Right atrium auricular region (tissue), 2 donors: ENCODE measurements at regions not wholly inside any gene's neighbourhood (a gene's known extent, or its start where the extent isn't known, plus 50 kb on each side); places are given as distances from the start of the nearest gene placed in this dataset.

Experiments
- DNase-seq: peaks from one replicate; pipeline ENCODE4 v3.0.0-alpha.2; 2019; ENCODE audit warnings: low spot score
- H3K27ac ChIP-seq, 2 donors: fragments of 200-600 bp; sonication (generic); 1 replicate in 1 of 2; 2 replicates in 1 of 2; pipeline ENCODE4 v1.5.1; 2016 to 2019
- H3K27me3 ChIP-seq, 2 donors: fragments of 200-600 bp; sonication (generic); one replicate each; pipeline versions ENCODE4 v1.5.1 to v1.6.0; 2017 to 2019
- H3K36me3 ChIP-seq: fragments of 200-600 bp; sonication (generic); one replicate; pipeline ENCODE4 v1.5.1; 2016
- H3K4me1 ChIP-seq, 2 donors: fragments of 200-600 bp; sonication (generic); one replicate each; pipeline versions ENCODE4 v1.5.1 to v1.6.0; 2017 to 2019
- H3K4me3 ChIP-seq, 2 donors: fragments of 200-600 bp; sonication (generic); 1 replicate in 1 of 2; 2 replicates in 1 of 2; pipeline ENCODE4 v1.5.1; 2017 to 2019; ENCODE audit warnings: mild to moderate bottlenecking in 1 of 2, moderate library complexity in 1 of 2
- H3K9me3 ChIP-seq, 2 donors: fragments of 200-600 bp; sonication (generic); one replicate each; pipeline ENCODE4 v1.5.1; 2019
- CTCF ChIP-seq, 2 donors: fragments of 200-600 bp; sonication (generic); IDR thresholded peaks; one replicate each; pipeline ENCODE4 v1.5.1; 2019; ENCODE audit warnings: antibody characterized with exemption in 2 of 2

DNA sequence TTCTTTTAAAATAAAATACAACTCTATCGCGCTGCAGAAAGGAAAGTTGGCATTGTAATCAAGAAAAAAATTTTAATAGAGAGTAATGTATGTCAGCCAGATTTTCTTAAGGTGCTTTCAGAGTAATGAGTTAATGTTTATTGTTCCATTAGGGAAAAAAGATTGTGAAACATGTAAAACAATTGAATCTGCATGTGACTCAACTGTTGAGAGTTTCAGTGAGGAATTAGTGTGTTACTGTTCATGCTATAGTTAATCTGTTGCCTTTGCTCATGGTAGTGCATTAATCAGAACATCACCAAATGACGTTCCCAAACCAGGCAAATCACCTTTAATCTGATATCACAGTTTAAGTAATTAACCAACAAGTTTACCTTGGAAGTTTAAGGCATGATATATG is 600.5 kb downstream of the NR2F1-AS1 start:
- no peaks in the 10 kb centered on the region for H3K27me3 ChIP-seq
- no peaks in the 10 kb centered on the region for H3K9me3 ChIP-seq
- no peak overlapping the region for H3K27ac ChIP-seq
- H3K4me3 ChIP-seq, result no peak overlapping the region
- no peak for TF ChIP-seq CTCF (IDR thresholded peaks at IDR 0.05)
- H3K36me3 ChIP-seq, result no peaks in the 10 kb centered on the region
- no peaks in the 10 kb centered on the region for H3K4me1 ChIP-seq
- DNase-seq, result no peak

DNA sequence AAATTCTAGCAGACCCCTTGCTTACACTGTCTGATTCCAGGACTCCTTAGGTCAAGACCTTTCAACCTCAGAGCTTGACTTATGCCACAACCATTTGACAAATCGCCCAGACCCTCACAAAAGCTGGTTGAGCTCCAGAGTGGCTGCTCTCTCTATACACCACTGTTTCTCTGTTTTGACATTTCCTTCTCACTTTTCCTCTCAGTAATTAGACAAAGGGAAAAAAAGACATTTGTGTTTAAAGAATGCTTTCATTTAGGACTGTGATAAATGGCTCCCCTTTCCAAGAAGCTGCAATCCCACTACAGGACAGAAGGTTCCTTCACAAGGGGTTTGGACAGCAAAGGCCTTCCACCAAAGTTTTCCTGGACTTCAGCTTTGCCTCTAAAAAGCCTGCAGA is 601.3 kb downstream of the NR2F1-AS1 start:
- Histone ChIP-seq H3K4me1 (no peaks in the 10 kb centered on the region), H3K27me3 (no peaks in the 10 kb centered on the region), H3K9me3 (no peaks in the 10 kb centered on the region), H3K36me3 (no peaks in the 10 kb centered on the region), H3K4me3 (no peak overlapping the region), H3K27ac (no peak overlapping the region)
- DNase-seq, result no peak
- no peak for TF ChIP-seq CTCF (IDR thresholded peaks at IDR 0.05)

DNA sequence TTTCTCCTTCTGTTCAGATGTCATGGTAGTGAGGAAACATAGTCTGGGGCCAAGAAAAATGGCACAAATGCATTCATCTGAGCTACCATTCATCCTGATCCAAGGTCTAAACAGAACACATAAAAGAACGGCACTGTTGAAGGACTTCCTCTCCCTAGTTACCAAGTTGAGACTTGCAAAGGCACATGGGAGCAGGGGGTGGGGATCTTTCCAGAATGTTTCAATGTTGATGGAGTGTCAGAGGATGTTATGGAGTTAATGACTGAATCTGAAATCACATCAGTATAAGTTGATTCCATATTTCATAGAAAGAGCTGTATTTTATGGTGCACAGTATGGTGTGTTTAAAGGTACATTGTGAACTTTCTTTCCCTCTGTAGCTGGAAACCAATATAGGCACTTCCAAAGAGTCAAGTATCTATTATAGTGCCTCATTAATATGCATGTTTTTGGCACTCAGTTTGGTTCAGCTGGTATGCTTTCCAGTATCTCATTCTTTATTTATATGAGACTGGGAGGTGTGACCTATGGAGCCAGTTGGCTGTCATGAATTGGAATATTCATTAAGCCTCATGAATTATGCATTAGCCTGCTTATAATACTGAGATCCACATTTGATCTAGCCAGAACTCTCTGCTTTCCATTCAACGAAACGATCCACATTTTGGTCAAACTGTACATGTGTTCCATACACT is 603.0 kb downstream of the NR2F1-AS1 start:
- TF ChIP-seq CTCF (IDR thresholded peaks at IDR 0.05), result no peak
- Histone ChIP-seq H3K9me3 (no peaks in the 10 kb centered on the region), H3K36me3 (no peaks in the 10 kb centered on the region), H3K27ac (no peak overlapping the region), H3K4me3 (no peak overlapping the region), H3K27me3 (no peaks in the 10 kb centered on the region), H3K4me1 (no peaks in the 10 kb centered on the region)
- no peak for DNase-seq

DNA sequence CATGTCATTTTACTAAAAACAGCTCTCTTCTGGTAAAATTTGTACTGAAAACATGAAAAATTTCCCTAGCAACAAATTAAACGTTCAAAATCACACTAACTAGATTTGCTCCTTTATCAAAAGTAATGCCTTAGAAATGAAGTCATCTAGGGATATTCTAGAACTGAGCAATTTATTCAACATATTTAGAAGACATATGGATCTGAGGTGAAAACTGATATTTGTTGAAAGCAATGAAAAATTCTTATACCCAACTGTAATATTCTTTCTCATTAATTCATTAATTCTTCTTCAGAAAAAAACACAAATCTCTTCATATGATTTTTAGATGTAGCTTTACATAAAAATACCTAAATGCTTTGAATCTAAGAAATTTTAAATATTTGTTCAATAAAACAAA is 604.9 kb downstream of the NR2F1-AS1 start:
- Histone ChIP-seq H3K27ac (no peak overlapping the region), H3K4me3 (no peak overlapping the region), H3K27me3 (no peaks in the 10 kb centered on the region), H3K36me3 (no peaks in the 10 kb centered on the region), H3K4me1 (no peaks in the 10 kb centered on the region), H3K9me3 (no peaks in the 10 kb centered on the region)
- no peak for TF ChIP-seq CTCF (IDR thresholded peaks at IDR 0.05)
- DNase-seq, result no peak

- no peak for TF ChIP-seq CTCF (IDR thresholded peaks at IDR 0.05)
- Histone ChIP-seq H3K27me3 (no peaks in the 10 kb centered on the region), H3K4me1 (no peaks in the 10 kb centered on the region), H3K27ac (no peak overlapping the region), H3K9me3 (no peaks in the 10 kb centered on the region), H3K36me3 (no peaks in the 10 kb centered on the region), H3K4me3 (no peak overlapping the region)
- DNase-seq, result no peak
These were observed 611.2 kb downstream of the NR2F1-AS1 start for GRCh38 chr5:92969781-92970237.

DNA sequence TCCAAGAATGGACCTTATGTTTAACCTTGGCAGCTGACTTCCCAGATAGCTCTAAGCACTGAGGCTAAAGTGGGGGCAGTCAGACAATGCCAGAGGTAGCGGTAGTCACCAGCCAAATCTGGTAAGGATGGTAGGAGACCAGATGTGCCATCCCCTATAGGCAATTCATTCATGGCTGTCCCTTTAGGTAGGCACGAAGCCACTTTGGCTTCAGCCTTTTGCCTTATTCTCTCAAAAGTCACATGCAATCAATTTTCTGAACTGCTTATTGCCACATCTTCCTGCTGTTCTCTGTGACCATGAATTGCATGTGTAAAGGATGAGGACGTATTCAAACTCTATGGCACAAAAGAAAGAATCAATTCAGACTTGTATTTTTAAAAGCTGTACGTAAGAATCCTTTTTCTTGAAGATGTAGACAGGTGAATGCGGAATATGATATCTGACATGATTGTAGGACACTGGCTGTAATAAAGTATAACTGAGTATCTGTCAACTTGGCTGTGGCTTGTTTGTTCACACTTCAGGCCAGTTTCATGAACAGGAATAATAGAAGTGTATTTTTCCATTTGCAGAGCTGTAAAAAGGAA is 611.7 kb downstream of the NR2F1-AS1 start:
- Histone ChIP-seq H3K4me1 (no peaks in the 10 kb centered on the region), H3K9me3 (no peaks in the 10 kb centered on the region), H3K36me3 (no peaks in the 10 kb centered on the region), H3K27me3 (no peaks in the 10 kb centered on the region), H3K27ac (no peak overlapping the region), H3K4me3 (no peak overlapping the region)
- DNase-seq, result no peak
- no peak for TF ChIP-seq CTCF (IDR thresholded peaks at IDR 0.05)
